ENCODE measurements at regions not wholly inside any gene's neighbourhood (a gene's known extent, or its start where the extent isn't known, plus 50 kb on each side); places are given as distances from the start of the nearest gene placed in this dataset.

DNA sequence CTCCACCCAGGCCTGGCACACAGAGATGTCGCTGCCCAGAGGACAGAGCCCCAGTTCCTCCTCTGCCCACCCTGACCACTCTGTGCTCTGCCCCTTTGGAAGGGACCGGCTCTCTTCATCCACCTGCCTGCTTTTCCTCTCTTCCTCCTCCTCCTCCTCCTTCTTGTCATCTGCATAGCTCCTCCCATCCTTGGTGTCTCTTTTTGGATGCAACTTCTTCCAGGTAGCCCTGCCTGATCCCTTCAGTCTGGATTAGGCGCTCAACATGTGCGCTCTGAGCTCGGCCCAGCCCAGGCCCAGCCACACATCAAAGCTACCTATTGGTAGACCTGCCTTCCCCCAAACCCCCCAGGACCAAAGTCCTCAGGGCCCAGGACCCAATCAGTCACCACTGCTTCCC, 52.6 kb upstream of the RXRA start:
- TF ChIP-seq, protein P1, sequence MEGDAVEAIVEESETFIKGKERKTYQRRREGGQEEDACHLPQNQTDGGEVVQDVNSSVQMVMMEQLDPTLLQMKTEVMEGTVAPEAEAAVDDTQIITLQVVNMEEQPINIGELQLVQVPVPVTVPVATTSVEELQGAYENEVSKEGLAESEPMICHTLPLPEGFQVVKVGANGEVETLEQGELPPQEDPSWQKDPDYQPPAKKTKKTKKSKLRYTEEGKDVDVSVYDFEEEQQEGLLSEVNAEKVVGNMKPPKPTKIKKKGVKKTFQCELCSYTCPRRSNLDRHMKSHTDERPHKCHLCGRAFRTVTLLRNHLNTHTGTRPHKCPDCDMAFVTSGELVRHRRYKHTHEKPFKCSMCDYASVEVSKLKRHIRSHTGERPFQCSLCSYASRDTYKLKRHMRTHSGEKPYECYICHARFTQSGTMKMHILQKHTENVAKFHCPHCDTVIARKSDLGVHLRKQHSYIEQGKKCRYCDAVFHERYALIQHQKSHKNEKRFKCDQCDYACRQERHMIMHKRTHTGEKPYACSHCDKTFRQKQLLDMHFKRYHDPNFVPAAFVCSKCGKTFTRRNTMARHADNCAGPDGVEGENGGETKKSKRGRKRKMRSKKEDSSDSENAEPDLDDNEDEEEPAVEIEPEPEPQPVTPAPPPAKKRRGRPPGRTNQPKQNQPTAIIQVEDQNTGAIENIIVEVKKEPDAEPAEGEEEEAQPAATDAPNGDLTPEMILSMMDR (IDR thresholded peaks at IDR 0.05; ENCODE audit: insufficient read depth, low read length) = no peak
- TF ChIP-seq POLR2AphosphoS5 (IDR thresholded peaks at IDR 0.05; ENCODE audit: low read depth) (no peak), REST (IDR thresholded peaks at IDR 0.05; ENCODE audit: insufficient replicate concordance, low read depth) (no peak)

Measured in HL-60 (cell line).